ENCODE measurements at regions not wholly inside any gene's neighbourhood (a gene's known extent, or its start where the extent isn't known, plus 50 kb on each side); places are given as distances from the start of the nearest gene placed in this dataset.

DNA sequence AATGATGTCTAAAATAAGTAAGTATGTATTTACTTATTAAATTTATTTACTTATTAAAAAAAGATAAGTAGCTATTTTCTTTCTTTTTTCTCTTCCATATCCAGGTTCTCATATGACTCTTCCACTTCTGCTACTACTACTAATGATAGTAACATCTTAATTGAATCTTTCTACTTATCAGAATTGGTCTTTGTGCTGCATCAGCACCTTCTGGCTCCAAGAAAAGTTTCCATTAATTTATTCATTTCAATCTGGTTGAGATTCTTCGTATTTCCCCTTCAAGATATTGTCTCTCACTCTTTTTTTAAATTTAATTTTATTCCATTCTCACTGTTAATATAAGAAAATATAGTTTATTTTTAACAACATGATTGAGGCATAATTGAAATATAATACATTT lies 1675.4 kb downstream of the DPP10 start:
- no peak overlapping the region for H3K4me3 ChIP-seq (ENCODE audit: low read depth, low read length)
- H3K36me3 ChIP-seq, result no peaks in the 10 kb centered on the region
- DNase-seq, result no peak
- peaks cover 25% of the 10 kb centered on the region for H3K27me3 ChIP-seq (ENCODE audit: insufficient read depth, low read depth, severe bottlenecking)
- H3K9me3 ChIP-seq (ENCODE audit: severe bottlenecking), result peaks cover 2% of the 10 kb centered on the region
- TF ChIP-seq, protein P1, sequence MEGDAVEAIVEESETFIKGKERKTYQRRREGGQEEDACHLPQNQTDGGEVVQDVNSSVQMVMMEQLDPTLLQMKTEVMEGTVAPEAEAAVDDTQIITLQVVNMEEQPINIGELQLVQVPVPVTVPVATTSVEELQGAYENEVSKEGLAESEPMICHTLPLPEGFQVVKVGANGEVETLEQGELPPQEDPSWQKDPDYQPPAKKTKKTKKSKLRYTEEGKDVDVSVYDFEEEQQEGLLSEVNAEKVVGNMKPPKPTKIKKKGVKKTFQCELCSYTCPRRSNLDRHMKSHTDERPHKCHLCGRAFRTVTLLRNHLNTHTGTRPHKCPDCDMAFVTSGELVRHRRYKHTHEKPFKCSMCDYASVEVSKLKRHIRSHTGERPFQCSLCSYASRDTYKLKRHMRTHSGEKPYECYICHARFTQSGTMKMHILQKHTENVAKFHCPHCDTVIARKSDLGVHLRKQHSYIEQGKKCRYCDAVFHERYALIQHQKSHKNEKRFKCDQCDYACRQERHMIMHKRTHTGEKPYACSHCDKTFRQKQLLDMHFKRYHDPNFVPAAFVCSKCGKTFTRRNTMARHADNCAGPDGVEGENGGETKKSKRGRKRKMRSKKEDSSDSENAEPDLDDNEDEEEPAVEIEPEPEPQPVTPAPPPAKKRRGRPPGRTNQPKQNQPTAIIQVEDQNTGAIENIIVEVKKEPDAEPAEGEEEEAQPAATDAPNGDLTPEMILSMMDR (IDR thresholded peaks at IDR 0.05; ENCODE audit: low read depth, low read length), result no peak
- H3K27ac ChIP-seq, result no peak overlapping the region

DNA sequence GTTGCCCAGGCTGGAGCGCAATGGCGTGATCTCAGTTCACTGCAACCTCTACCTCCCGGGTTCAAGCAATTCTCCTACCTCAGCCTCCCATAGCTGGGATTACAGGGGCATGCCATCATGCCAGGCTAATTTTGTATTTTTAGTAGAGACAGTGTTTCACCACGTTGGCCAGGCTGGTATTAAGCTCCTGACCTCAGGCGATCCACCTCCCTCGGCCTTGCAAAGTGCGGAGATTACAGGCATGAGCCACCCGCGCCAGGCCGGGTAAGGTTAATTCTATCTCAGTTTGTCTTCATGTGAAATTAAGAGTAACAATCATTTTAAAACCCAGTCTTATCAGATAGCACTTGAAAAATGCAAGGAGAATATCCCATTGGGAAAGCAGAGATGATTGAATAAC lies 1681.7 kb upstream of the DDX18 start:
- Histone ChIP-seq H3K9me3 (ENCODE audit: severe bottlenecking) (no peaks in the 10 kb centered on the region), H3K27me3 (ENCODE audit: insufficient read depth, low read depth, severe bottlenecking) (peaks cover 15% of the 10 kb centered on the region), H3K27ac (no peak overlapping the region), H3K4me3 (ENCODE audit: low read depth, low read length) (no peak overlapping the region), H3K36me3 (no peaks in the 10 kb centered on the region)
- peak; percentile 32 for DNase-seq
- TF ChIP-seq, protein P1 (IDR thresholded peaks at IDR 0.05; ENCODE audit: low read depth, low read length), result no peak

DNA sequence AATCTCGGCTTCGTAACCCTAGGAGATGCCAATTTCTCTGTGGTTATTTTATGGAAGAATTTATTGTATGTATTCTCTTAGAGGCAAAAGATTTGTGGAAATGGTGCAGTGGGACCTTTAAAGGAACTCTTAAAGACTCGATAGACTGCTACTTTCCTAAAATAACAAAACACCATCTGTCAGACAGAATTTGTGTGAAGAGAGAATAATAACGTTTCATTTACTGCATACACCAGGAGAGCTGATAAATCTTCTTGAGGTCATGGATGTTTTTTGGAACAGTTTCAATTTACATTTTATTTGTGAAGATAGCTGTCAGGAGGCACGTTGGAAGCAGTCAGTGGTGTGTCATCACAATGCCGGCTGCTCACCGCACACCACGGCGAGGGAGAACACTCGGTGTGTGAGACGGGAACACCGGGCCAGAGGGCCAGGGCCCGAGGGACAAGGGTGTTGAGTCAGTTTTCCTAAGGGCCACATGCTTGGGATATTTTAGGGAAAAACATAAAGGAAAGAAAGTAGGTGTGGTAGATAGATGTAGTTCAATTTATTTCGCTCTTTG lies 1681.0 kb upstream of the DDX18 start:
- TF ChIP-seq, protein P1 (IDR thresholded peaks at IDR 0.05; ENCODE audit: low read depth, low read length), result no peak
- Histone ChIP-seq H3K27ac (no peak overlapping the region), H3K9me3 (ENCODE audit: severe bottlenecking) (no peaks in the 10 kb centered on the region), H3K4me3 (ENCODE audit: low read depth, low read length) (no peak overlapping the region), H3K36me3 (no peaks in the 10 kb centered on the region), H3K27me3 (ENCODE audit: insufficient read depth, low read depth, severe bottlenecking) (peaks cover 16% of the 10 kb centered on the region)
- no peak for DNase-seq

DNA sequence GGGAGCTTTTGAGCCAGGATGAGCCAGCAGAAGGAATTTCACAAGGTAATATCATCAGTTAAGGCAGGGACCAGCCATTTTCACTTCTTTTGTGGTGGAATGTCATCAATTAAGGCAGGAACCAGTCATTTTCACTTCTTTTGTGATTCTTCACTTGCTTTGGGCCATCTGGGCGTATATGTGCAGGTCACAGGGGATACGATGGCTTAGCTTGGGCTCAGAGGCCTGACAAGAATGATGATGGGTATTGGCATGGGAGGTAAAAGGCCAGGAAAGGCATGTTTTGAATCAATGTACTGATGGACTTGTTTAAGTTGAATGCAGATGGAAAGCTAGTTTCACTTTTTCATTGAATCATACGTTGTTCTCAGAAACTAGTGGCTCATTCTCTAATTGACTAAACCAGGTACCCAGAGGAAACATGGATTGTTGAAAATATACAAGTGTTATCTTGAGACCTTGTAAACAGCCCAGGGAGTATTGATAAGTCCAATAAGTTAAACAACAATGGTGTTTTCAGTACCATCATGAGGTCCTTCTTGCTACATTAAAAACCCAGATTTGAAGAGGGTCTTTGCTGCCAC lies 1672.5 kb upstream of the DDX18 start:
- Histone ChIP-seq H3K4me3 (ENCODE audit: low read depth, low read length) (no peak overlapping the region), H3K27me3 (ENCODE audit: insufficient read depth, low read depth, severe bottlenecking) (peaks cover 35% of the 10 kb centered on the region), H3K36me3 (no peaks in the 10 kb centered on the region), H3K9me3 (ENCODE audit: severe bottlenecking) (no peaks in the 10 kb centered on the region), H3K27ac (no peak overlapping the region)
- TF ChIP-seq, protein P1 (IDR thresholded peaks at IDR 0.05; ENCODE audit: low read depth, low read length), result no peak
- no peak for DNase-seq

DNA sequence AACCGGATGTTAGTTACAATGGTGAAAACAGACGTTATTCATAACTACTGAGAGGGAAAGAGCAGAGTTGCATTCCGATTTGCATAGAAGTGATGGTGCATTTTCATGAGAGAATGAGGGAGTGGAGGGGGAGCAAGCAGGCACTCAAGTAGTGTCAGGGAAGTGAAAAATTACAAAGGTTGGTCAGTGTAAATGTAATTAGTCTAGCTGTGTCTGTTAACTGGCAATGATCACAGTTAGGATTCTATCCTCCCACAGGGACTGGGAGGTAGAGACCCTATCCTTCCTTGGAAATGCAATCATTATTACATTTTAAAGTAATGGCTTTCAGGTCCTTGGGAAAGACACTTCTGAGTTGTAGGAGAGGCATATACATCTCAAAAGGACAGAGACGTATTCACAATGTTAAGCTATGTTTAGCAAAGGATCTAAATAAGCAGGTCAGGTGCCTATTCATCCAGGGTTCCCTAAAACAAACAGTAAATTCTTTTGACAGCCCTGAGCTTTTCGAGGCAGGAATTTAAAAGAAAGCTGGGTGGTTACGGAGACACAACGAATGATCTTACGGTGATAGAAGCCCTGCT lies 1671.8 kb upstream of the DDX18 start:
- DNase-seq, result no peak
- H3K27me3 ChIP-seq (ENCODE audit: insufficient read depth, low read depth, severe bottlenecking), result peaks cover 31% of the 10 kb centered on the region
- H3K4me3 ChIP-seq (ENCODE audit: low read depth, low read length), result no peak overlapping the region
- no peaks in the 10 kb centered on the region for H3K9me3 ChIP-seq (ENCODE audit: severe bottlenecking)
- H3K27ac ChIP-seq, result no peak overlapping the region
- TF ChIP-seq, protein P1 (IDR thresholded peaks at IDR 0.05; ENCODE audit: low read depth, low read length), result no peak
- no peaks in the 10 kb centered on the region for H3K36me3 ChIP-seq

Data from WERI-Rb-1 (cell line).